ENCODE measurements at regions not wholly inside any gene's neighbourhood (a gene's known extent, or its start where the extent isn't known, plus 50 kb on each side); places are given as distances from the start of the nearest gene placed in this dataset.
"Not testable (repeated sequence)": the region's sequence is repeated elsewhere in the genome, so short reads cannot be mapped to it uniquely, and the experiment has no call there.

DNA sequence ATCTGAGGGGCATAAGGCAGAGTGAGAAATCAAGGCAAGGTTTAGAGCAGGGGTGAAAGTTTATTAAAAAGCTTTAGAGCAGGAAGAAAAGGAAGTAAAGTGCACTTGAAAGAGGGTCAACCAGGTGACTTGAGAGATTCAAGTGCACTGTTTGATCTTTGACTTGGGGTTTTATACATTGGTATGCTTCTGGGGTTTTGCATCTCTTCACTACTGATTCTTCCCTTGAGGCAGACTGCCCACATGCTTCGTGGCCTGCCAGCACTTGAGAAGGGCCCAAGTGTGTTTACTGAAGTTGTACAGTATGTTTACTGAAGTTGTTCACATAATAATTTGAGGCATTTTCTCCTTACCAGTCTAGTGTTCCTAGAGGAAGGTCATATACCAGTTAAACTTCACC, 367.0 kb upstream of the UBE2E2 start:
- FAIRE-seq: no peak

DNA sequence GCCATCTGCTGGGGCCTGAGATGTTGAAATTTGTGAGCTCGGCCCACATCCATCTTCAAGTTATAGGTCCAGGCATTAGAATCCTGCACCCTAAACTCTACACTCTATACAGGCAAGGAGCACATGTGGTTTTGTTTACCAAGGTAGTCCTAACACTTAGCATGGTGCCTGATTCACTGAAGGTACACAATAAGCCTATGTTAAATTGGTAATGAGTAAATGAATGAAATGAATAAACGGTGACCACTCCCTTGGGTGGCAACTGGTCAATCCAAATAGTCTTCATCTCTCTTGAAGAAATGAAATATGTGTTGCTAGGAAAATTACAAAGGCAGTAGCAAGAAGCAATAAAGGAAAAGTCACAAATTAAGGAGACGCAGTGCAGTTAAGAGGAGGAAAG, 359.3 kb upstream of the UBE2E2 start:
- no peak for FAIRE-seq

DNA sequence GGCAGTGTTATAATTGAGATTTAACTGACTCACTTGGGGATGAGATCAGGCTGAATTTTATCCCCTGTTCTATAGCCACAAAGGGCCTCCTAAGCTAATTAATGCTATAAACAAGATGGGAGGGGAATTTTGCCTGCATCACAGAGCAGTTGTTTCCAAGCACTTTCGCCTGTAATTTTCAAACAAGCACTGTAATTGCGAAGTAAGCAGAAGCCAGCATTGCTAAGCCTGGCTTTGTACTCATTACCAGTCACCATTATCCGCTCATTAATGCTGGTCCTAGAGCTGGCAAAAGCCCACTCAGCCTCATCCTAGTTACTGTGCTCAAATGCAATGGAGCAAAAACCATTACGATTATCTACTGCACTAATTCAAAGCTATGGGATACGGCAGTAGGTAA, 356.6 kb upstream of the UBE2E2 start:
- FAIRE-seq: no peak

DNA sequence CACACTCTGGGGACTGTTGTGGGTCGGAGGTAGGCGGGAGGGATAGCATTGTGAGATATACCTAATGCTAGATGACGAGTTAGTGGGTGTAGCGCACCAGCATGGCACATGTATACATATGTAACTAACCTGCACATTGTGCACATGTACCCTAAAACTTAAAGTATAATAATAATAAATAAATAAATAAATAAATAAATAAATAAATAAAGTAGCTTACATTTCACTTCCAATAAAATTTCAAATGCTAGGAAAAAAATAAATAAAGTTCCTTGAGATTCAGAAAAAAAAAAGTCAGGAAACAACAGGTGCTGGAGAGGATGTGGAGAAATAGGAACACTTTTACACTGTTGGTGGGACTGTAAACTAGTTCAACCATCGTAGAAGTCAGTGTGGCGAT, 353.5 kb upstream of the UBE2E2 start:
- not testable (repeated sequence) for FAIRE-seq

DNA sequence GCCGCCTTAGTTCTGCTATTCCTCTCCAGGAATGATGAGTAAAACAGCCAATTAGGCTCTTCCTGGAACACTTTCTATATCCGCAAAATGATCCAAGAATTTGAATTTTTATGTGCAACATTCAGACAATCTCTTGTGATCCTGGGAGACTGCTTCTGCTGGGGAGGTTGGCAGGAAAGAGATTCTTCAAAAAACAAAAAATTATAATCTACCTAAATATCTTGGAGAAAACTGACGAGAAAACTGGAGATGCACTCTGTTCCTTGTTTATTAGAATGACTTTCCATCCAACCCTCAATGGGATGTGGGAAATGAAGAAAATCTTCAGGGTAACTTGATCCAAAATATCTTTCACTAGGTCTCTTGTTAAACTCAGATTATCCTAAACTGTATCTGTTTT, 346.3 kb upstream of the UBE2E2 start:
- no peak for FAIRE-seq

DNA sequence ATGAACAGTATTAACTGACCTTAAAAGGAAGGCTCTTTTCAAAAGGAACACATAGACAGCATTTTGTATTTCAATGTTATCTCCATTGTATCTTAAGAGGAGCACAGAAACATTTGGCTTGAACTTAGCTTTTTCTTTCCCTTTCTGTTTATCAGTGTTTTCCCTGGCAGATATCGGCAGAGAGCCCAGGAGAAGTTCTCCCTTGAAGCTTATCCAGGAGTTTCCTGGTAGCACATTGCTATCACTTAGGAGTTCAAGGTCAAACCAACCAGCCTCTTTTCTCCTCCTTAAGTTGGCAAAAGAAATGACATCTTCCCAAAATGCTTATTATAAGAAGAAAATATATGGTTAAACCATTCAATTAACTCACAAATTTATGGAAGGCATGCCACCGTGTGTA, 344.6 kb upstream of the UBE2E2 start:
- FAIRE-seq: no peak

DNA sequence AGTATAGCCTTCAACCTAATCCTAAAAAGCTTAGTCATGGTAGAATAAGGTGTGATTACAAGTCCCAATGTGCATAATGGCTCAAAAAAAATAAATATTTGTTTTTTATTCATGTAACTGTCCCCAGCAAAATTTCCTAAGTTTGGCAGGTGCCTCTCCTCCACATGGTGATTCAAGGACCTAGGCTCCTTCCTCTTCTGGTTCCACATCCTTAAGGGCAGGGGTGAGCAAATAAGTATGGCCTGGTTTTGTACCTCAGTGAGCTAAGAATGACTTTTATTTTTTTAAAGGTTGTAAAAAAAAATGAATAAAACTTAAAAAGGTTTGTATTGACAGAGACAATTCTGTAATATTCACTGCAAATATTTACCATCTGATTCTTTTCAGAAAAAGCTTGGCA, 343.5 kb upstream of the UBE2E2 start:
- FAIRE-seq: no peak

DNA sequence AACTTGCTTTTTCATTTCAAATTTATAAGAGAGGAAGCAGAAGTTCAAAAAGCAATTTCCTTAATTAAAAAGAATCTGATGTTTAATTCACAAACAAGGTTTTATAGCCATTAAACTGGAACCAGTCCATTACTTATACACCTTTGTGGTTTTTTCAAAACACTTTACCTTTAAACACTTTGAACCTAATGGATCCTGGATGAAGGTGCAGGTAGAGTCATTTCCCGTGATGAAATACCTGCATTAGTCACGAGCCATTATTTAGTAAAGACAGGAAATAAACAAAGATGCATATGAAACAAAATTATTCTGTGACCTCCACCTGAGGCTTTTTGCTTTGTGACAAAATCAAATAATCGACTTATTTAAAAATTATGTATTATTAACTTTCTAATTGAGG, 341.7 kb upstream of the UBE2E2 start:
- no peak for FAIRE-seq

DNA sequence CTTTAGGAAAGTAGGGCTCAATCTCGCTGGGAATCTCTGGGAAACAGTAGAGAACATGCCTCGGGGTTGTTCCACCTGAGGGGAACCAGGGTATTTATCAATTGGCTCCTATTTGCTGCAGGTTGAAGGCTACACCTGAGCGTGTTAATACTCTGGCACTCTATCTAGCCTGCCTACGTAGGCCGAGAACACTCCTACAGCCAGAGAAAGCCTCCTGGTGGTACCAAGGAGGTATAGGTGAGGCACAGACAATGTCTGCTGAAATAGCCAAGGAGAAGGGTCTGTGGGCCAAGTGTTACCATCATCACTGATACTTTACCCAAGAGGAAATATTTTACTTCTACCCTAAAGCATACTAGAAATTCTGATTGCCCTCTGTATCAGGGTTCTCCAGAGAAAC, 341.0 kb upstream of the UBE2E2 start:
- no peak for FAIRE-seq

DNA sequence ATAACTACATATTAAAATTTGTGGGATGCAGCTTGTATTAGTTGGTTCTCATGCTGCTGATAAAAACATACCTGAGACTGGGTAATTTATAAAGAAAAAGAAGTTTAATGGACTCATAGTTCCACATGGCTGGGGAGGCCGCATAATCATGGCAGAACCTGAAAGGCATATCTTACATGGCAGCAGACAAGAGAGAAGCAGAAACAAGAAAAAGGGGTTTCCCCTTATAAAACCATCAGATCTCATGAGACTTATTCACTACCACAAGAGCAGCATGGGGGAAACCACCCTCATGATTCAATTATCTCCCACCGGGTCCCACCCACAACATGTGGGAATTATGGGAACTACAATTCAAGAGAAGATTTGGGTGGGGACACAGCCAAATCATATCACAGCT, 320.3 kb upstream of the UBE2E2 start:
- FAIRE-seq: not testable (repeated sequence)

DNA sequence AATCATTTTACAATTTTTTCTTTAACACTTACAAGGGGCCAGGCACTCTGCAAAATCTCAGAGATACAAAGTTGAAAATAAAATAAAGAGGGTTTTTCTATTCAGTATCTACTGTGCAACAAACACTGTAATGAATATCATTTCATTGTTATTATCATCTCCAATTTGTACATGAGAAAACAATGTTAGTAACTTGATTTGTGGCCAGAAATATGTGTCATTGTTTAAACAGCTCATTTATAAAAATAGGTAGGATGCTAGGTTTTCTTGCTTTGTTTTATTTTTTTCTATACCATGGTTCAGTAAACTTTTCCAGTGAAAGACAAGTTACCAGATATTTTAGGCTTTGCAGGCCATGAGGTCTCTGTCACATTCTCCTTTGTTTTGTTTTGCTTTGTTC, 318.1 kb upstream of the UBE2E2 start:
- FAIRE-seq: no peak

DNA sequence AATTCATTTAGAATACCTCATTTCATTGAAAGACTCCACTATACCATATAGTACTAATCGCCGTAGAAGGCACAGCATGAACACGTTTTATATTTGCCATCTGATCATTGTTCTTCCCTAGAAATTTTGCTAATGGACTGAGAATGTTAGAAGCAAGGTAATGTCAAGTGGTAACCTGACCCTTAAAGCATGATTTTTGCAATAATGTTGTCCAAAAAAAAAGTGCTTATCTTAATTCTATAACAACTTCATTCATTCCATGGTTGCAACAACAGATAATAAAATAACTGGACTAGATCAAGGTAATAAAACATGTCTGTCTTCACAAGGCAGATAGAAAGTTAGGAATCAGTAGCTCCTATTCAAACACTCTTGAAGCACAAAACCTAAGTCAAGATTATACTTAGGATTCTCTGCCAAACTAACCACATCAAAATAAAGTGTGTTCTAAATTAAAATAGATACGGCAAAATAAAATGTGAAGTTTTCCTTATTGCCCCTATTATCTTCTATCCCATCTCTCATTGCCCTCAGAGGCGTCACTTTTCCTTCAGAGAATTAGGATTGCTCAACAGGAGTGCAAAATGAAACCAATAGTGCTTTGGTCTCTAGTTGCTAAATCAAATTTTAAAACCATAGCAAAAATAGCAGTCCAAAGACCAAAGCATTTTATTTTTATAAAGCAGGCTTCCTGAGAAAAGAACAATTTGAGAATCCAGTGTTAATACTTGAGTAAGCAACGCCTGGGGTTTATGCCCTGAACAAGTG, 317.4 kb upstream of the UBE2E2 start:
- no peak for FAIRE-seq

DNA sequence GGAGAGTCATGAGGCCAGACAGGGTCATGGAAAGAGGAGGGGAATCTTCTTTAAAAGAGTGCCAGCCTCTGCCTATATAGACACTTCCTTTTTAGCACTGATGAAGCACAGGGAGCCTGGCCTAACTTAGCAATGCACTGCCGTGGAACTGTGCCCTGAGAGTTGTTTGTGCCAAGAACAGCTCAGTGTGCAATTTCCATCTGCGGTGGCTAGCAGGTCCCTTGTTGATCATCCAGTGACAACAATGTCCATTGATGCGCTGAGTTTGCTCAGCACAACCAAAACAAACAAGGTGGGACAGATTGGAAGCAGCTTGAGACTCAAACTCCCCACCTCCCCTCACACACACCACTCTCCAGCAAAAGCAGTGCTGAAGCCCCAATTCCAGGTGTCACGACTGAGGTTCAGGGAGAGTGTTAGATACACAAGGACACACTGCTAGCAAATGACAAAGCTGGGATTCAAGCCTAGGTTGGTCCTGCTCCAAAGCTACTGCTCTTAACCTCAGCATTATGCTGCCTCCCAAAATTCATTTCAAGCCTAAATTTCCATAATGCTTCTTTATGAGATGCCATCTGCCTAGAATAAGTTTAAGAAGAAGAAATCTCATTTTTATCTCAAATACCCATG, 316.6 kb upstream of the UBE2E2 start:
- FAIRE-seq: no peak

DNA sequence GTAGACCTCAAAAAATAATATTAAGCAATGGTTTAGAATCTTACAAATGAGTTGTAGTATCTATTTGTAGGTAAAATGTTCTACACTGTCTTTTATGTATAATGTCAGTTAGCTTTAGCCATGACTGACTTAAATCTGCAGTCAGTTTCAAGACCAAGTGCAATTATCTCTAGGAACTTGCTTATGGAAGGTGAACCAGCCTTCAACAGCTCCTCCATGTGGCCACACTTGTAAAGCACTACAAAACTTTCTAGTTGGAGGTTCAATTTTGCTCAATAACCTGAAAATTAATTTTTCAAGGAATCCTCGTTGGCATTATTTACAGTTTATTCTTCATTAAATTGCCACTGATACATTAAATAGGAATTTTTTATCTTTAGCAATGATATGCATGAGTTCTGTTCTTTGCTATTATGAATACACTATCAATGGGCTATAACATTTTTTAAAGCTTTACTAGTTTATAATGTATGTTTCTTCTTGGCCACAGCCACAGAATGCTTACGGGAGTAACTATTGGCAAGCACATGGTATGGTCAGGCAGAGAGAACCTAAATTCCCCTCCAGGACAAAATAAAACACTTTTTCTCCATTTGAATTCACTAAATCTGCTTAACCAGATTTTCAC, 315.3 kb upstream of the UBE2E2 start:
- no peak for FAIRE-seq

DNA sequence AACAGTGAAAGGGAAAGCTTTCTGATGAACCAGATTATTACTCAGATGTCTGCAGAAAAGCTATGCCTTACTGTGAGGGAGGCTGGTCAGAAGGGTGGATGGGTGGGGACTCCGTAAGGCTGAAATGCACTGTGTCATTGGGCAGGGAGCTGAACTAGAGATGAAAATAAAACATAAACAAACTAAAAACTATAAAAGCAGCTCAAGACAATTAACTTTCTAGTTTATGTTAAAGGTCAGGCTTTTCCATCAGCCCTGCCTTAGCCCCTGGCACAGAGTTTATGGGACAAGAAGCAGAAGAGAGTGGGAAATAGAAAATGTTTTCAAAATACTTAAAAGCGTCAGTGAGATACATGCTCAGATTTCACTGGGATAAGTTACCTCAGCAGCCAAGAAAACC, 310.0 kb upstream of the UBE2E2 start:
- no peak for FAIRE-seq

DNA sequence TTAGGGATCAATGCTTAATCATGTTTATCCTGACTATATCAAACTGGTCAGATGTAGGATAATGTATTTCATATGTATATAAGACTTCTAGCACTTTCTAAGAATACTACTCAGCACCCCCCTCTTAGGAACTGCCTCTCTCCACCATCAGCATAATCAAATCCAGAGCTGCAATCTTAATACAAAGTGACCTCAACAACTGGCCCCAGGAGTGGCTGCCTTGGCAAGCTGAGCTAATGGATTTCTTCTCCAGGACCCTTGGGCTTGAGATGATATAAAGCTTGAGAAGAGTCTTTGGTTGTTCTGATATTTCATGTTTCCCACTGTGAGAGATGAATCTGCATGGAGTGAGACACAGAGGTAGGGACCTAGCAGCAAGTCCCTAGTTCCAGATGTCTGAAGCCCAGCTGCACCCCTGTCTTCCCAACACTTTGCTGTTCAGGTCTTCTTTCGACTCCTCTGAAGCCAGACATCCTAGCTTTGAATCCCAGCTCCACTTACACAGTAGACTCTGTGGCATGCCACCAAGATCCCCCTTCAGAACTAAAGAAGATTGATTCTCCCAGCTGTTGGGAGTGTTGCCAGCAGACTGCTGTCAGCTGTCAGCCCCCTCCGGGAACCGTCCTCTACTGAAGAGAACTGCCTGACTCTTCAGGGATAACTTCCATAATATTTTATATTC, 309.3 kb upstream of the UBE2E2 start:
- no peak for FAIRE-seq

DNA sequence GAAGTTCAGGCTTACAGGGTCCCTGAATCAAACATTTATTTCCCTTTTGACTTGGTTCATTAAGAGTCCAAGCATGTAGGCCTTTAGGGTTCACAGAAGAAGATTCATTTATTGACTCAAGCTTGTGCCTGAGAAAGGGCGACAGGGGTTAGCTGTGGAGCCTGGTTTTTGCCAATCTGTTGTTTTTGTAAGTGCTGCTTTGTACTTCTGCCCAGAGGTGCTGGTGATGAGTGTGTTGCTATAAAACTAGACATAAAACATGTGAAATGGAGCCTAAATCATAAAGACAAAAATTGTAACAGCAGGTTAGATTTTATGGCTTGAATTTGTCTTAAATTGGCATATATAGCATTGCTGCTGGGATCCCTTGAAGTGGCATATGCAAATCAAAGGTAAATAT, 308.3 kb upstream of the UBE2E2 start:
- no peak for FAIRE-seq

DNA sequence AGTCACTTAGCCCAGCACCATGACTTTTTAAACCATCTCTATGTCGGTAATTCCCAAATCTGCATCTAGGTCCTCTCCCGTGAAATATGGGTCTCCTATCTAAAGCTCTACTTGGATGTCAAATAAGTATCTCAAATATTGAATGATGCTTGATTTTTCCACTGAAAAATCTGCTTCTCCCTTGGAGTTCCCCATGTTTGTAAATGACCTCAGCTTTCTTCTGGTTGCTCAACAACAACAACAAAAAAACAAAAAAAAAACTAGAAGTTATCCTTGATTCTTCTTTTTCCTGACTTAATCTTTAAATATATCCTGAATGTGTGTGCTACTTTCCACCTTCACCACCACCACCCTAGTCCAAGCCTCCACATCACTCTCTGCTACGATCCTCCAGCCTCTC, 307.5 kb upstream of the UBE2E2 start:
- no peak for FAIRE-seq

DNA sequence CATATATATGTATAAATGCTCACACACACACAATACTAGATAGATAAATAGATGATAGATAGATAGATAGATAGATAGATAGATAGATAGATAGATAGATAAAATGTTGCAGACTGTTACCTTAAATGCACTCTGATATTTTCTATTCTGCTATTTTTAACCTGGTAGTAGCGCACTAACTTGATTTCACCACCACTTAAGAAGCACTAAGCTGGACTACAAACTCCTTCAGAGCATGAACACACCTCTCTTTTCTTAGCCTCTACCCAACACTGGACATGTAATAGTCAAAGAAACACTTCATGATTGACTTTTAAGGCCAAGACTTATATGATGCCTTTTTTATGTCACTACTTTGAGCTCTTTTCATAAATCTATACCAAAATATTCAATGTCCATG, 304.6 kb upstream of the UBE2E2 start:
- FAIRE-seq: no peak

DNA sequence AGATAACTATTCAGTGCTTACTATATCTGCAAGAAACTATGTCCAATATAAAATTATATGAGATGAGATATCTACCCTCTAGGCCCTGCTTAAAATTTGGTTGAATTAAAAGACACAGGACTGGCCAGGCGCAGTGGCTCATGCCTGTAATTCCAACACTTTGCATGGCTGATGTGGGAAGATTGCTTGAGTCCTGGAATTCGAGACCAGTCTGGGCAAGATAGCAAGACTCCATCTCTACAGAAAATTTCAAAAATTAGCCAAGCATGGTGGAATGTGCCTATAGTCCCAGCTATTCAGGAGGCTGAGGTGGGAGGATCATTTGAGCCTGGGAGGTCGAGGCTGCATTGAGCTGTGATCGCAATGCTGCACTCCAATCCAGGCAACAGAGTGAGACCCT, 303.7 kb upstream of the UBE2E2 start:
- no peak for FAIRE-seq

DNA sequence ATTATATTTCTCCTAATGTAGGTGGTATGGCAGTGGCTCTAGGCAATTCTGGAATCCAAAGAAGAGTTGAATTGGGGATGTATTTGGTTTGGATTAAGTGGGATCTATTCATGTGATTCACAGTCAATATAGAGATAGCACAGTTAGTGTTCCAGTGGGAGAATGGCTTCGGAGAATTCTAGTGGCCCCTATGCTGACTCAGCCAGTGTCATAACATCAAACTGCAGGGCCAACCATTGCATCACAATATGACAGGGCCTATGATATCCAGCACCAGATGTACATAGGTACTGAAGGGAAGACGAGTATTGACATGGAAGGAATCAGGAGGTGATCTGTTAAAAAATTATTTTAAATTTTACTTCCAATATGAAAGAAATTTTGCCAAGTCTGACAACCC, 302.8 kb upstream of the UBE2E2 start:
- FAIRE-seq: no peak

DNA sequence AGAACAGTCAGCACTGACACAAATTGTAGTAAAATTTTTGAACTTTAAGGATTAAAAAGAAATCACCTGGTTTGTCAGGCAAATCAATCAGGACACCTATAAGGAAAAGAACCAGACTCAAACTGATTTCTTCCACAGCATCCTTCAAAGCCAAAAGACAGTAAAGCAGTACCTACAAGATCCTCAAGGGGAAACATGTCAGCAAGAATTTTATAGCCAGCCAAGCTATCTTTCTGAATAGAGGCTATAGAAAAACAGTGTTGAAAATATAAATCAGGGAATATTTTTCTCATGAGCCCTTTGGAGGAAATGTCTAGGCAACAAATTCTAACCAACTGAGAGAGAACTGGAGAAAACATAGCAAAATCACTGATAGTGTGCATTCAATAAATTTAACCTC, 301.4 kb upstream of the UBE2E2 start:
- no peak for FAIRE-seq

DNA sequence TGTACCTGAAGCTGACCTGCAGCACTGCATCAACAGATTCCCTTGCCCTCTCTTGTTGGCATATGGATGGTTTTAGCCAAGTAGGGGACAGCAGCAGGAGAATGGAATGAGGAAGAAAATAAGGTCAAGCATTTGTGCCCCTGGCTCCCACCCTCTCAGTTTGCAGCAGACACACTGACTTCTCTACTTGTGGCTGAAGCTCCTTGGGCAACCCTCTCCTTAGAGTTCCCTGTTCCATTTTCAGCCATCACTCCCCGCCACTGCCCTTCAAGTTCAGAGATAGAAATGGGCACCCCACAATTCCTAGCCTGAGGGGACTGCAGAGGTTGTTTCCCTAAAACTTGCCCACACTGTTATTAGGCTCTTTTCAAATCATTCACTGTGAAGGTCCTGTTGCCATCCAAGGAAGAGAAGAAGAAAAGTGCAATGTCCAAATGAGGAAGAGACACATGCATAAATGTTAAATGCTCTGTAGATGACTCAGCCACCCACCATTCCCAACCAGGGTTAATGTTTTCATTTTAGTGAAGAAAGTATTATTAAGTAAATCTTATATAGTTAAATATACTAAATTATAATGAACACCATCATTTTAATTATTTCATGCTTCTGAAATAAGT, 295.9 kb upstream of the UBE2E2 start:
- FAIRE-seq: no peak

DNA sequence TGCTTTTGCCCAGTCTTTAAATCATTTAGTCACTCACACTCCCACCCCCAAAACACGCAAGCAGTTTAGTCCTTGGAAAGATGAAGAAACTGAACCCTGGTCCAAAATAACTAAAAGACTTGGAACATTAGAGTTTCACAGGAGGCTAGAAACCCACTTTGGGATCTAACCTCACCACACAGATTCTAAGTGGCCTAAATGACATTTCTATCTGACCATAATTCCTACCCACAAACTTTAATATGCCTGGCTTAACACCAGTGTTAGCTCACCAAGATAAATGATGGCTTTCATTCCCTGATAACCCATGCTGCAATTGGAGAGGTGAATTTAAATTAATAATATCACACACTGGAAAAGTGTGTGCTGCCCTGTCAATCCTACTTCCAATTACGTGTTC, 295.3 kb upstream of the UBE2E2 start:
- no peak for FAIRE-seq
